Fibroblast of mammary gland (primary cell): ENCODE measurements at regions not wholly inside any gene's neighbourhood (a gene's known extent, or its start where the extent isn't known, plus 50 kb on each side); places are given as distances from the start of the nearest gene placed in this dataset.

Experiments used
- DNase-seq: peaks from one replicate; pipeline ENCODE4 v3.0.0-alpha.2; 2010; ENCODE audit warnings: low read depth
- H3K4me3 ChIP-seq: 2 replicates; pipeline ENCODE4 v1.5.1; 2011; ENCODE audit warnings: low read depth, mild to moderate bottlenecking, low read length, moderate library complexity; ENCODE audit not compliant: control insufficient read depth
- CTCF ChIP-seq: conservative IDR thresholded peaks from 2 replicates; pipeline ENCODE4 v1.5.1; 2011; ENCODE audit warnings: low read depth, low read length, inconsistent platforms; ENCODE audit not compliant: control insufficient read depth, insufficient read depth

- DNase-seq: no peak
- TF ChIP-seq CTCF: no peak
- no peak overlapping the region for H3K4me3 ChIP-seq
These were observed 74.8 kb upstream of the CPXCR1 start for GRCh38 chrX:88672261-88672660.
